Lower lobe of right lung (tissue), 2 donors: ENCODE measurements at regions not wholly inside any gene's neighbourhood (a gene's known extent, or its start where the extent isn't known, plus 50 kb on each side); places are given as distances from the start of the nearest gene placed in this dataset.

Source experiments
- ATAC-seq, 2 donors: fragments of 200-7000 bp; cut with Tn5 transposase; one replicate each; pipeline ENCODE4 v1.9.1; 2020 to 2022; ENCODE audit warnings: mild to moderate bottlenecking in 2 of 2, moderate library complexity in 2 of 2
- DNase-seq: peaks from one replicate; pipeline ENCODE4 v3.0.0-alpha.2; 2020
- H3K27ac ChIP-seq: fragments of 200-600 bp; one replicate; pipeline ENCODE4 v1.8.0; 2022
- H3K27me3 ChIP-seq: fragments of 200-600 bp; one replicate; pipeline ENCODE4 v1.8.0; 2022; ENCODE audit warnings: low read depth
- H3K36me3 ChIP-seq: fragments of 200-600 bp; one replicate; pipeline ENCODE4 v1.8.0; 2022; ENCODE audit warnings: mild to moderate bottlenecking
- H3K4me1 ChIP-seq: fragments of 200-600 bp; one replicate; pipeline ENCODE4 v1.8.0; 2022
- H3K4me3 ChIP-seq: fragments of 200-600 bp; one replicate; pipeline ENCODE4 v1.8.0; 2022; ENCODE audit warnings: mild to moderate bottlenecking
- H3K9me3 ChIP-seq: fragments of 200-600 bp; one replicate; pipeline ENCODE4 v1.8.0; 2022
- intact Hi-C: fragments of 100-400 bp; cut with DNase I; formaldehyde crosslinking; loops from one replicate; pipeline ENCODE4 v1.11.0; 2022
- TF ChIP-seq, protein P1 (sequence below): fragments of 200-600 bp; IDR thresholded peaks from one replicate; pipeline ENCODE4 v1.8.0; 2022; ENCODE audit warnings: antibody characterized with exemption, mild to moderate bottlenecking
- donor health status: DM: no; HTN: yes; CAD: no; lungs with severe emphysema.

- Histone ChIP-seq H3K27me3 (no peaks in the 10 kb centered on the region), H3K4me1 (peaks cover 6% of the 10 kb centered on the region), H3K27ac (no peak overlapping the region), H3K4me3 (no peak overlapping the region), H3K9me3 (no peaks in the 10 kb centered on the region), H3K36me3 (no peaks in the 10 kb centered on the region)
- ATAC-seq, result peak in 1 of 2 donors; percentile 39
- DNase-seq, result no peak
- intact Hi-C loops, result no loop called here
- TF ChIP-seq, protein P1, sequence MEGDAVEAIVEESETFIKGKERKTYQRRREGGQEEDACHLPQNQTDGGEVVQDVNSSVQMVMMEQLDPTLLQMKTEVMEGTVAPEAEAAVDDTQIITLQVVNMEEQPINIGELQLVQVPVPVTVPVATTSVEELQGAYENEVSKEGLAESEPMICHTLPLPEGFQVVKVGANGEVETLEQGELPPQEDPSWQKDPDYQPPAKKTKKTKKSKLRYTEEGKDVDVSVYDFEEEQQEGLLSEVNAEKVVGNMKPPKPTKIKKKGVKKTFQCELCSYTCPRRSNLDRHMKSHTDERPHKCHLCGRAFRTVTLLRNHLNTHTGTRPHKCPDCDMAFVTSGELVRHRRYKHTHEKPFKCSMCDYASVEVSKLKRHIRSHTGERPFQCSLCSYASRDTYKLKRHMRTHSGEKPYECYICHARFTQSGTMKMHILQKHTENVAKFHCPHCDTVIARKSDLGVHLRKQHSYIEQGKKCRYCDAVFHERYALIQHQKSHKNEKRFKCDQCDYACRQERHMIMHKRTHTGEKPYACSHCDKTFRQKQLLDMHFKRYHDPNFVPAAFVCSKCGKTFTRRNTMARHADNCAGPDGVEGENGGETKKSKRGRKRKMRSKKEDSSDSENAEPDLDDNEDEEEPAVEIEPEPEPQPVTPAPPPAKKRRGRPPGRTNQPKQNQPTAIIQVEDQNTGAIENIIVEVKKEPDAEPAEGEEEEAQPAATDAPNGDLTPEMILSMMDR, result no peak
Observed at GRCh38 chr18:22113144-22113844, 56.1 kb upstream of the GATA6 start.

- Histone ChIP-seq H3K4me3 (no peak overlapping the region), H3K4me1 (peaks cover 6% of the 10 kb centered on the region), H3K36me3 (no peaks in the 10 kb centered on the region), H3K9me3 (no peaks in the 10 kb centered on the region), H3K27ac (no peak overlapping the region), H3K27me3 (no peaks in the 10 kb centered on the region)
- no peak for ATAC-seq
- TF ChIP-seq, protein P1, result no peak
- intact Hi-C loops, result no loop called here
- no peak for DNase-seq
Observed at GRCh38 chr18:22114526-22115321, 54.7 kb upstream of the GATA6 start.

DNA sequence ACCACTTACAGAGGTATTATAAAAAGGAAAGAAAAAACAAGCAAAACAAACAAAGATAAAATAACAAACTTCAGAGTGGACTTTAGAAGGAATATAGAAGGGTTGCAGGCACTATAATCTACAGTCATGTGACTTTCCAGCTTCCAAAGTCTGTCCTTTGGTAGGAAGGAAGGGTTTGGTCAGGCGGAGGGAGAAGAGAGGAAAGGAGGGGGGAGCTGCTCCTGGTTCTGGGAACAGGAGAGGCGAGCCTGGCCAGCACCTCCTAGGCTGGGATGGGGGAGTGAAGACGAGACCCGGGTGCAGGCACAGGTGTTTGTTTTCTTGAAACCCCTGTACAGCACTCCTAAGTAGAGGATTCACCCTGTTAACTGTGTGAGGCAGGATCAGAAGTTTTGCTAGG is 53.8 kb upstream of the GATA6 start:
- Histone ChIP-seq H3K27ac (no peak overlapping the region), H3K9me3 (peaks cover 2% of the 10 kb centered on the region), H3K4me1 (peaks cover 6% of the 10 kb centered on the region), H3K27me3 (no peaks in the 10 kb centered on the region), H3K36me3 (no peaks in the 10 kb centered on the region), H3K4me3 (no peak overlapping the region)
- ATAC-seq (no peak), DNase-seq (no peak)
- intact Hi-C loops, result no loop called here
- TF ChIP-seq, protein P1, result no peak
